Muscle layer of duodenum (tissue), 2 donors: ENCODE measurements at regions not wholly inside any gene's neighbourhood (a gene's known extent, or its start where the extent isn't known, plus 50 kb on each side); places are given as distances from the start of the nearest gene placed in this dataset.

ENCODE experiments used
- H3K27ac ChIP-seq: one replicate; pipeline ENCODE4 v1.7.0; 2013; ENCODE audit warnings: mild to moderate bottlenecking, low read length
- H3K27me3 ChIP-seq: one replicate; pipeline ENCODE4 v1.7.0; 2013; ENCODE audit warnings: low read depth, mild to moderate bottlenecking, control low read depth, low read length
- H3K36me3 ChIP-seq, 2 donors: one replicate each; pipeline ENCODE4 v1.7.0; 2013; ENCODE audit warnings: low read length in 2 of 2, control low read depth in 1 of 2, mild to moderate bottlenecking in 1 of 2; ENCODE audit not compliant: insufficient read depth in 2 of 2, control insufficient read depth in 1 of 2
- H3K4me1 ChIP-seq, 2 donors: one replicate each; pipeline ENCODE4 v1.7.0; 2013; ENCODE audit warnings: low read length in 2 of 2, mild to moderate bottlenecking in 2 of 2, control low read depth in 1 of 2, moderate library complexity in 1 of 2; ENCODE audit not compliant: insufficient read depth in 2 of 2, control insufficient read depth in 1 of 2
- H3K4me3 ChIP-seq, 2 donors: one replicate each; pipeline ENCODE4 v1.7.0; 2013; ENCODE audit warnings: low read length in 2 of 2, low read depth in 1 of 2, mild to moderate bottlenecking in 1 of 2
- H3K9me3 ChIP-seq, 2 donors: one replicate each; pipeline ENCODE4 v1.7.0; 2013; ENCODE audit warnings: low read length in 2 of 2, control low read depth in 1 of 2, mild to moderate bottlenecking in 1 of 2; ENCODE audit not compliant: control insufficient read depth in 1 of 2
- donor health status: healthy.

- Histone ChIP-seq H3K9me3 (no peaks in the 10 kb centered on the region), H3K4me1 (no peaks in the 10 kb centered on the region), H3K27ac (no peak overlapping the region), H3K36me3 (no peaks in the 10 kb centered on the region), H3K4me3 (no peak overlapping the region), H3K27me3 (no peaks in the 10 kb centered on the region)
These were observed 601.4 kb upstream of the MGMT start for GRCh38 chr10:128865436-128866195.

GRCh38 chr10:128866551-128866950 lies 600.5 kb upstream of the MGMT start:
- Histone ChIP-seq H3K9me3 (no peaks in the 10 kb centered on the region), H3K27me3 (no peaks in the 10 kb centered on the region), H3K27ac (no peak overlapping the region), H3K4me1 (no peaks in the 10 kb centered on the region), H3K36me3 (no peaks in the 10 kb centered on the region), H3K4me3 (no peak overlapping the region)

DNA sequence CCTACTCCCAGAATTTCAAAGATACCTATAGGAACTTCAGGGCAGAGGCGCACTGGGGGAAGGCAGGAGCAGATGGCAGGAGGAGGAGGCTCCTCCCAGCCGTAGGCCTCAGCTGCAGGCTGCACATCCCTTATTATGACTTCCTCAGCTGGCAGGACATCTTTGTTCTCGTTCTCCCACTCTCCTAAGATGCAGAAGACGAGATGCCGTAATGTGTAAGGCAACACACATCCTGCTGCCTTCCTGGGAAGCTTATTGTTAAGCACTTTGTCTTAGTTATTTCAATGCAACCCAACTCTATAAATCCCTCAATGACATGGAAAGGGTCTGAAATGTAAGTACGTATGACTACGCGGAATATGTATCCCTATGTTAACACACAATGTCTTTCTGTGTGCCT lies 599.8 kb upstream of the MGMT start:
- Histone ChIP-seq H3K36me3 (no peaks in the 10 kb centered on the region), H3K4me3 (no peak overlapping the region), H3K4me1 (no peaks in the 10 kb centered on the region), H3K9me3 (no peaks in the 10 kb centered on the region), H3K27me3 (no peaks in the 10 kb centered on the region), H3K27ac (no peak overlapping the region)

GRCh38 chr10:128867819-128868218 lies 599.2 kb upstream of the MGMT start:
- no peak overlapping the region for H3K27ac ChIP-seq
- no peaks in the 10 kb centered on the region for H3K9me3 ChIP-seq
- no peaks in the 10 kb centered on the region for H3K27me3 ChIP-seq

GRCh38 chr10:128868481-128868880 lies 598.6 kb upstream of the MGMT start:
- H3K27ac ChIP-seq, result no peak overlapping the region
- H3K9me3 ChIP-seq, result no peaks in the 10 kb centered on the region
- no peaks in the 10 kb centered on the region for H3K27me3 ChIP-seq
- H3K4me3 ChIP-seq, result no peak overlapping the region
- H3K4me1 ChIP-seq, result no peaks in the 10 kb centered on the region
- no peaks in the 10 kb centered on the region for H3K36me3 ChIP-seq

More at GRCh38 chr10:128867819-128868218, 599.2 kb upstream of the MGMT start:
- Histone ChIP-seq H3K4me3 (no peak overlapping the region), H3K4me1 (no peaks in the 10 kb centered on the region), H3K36me3 (no peaks in the 10 kb centered on the region)

DNA sequence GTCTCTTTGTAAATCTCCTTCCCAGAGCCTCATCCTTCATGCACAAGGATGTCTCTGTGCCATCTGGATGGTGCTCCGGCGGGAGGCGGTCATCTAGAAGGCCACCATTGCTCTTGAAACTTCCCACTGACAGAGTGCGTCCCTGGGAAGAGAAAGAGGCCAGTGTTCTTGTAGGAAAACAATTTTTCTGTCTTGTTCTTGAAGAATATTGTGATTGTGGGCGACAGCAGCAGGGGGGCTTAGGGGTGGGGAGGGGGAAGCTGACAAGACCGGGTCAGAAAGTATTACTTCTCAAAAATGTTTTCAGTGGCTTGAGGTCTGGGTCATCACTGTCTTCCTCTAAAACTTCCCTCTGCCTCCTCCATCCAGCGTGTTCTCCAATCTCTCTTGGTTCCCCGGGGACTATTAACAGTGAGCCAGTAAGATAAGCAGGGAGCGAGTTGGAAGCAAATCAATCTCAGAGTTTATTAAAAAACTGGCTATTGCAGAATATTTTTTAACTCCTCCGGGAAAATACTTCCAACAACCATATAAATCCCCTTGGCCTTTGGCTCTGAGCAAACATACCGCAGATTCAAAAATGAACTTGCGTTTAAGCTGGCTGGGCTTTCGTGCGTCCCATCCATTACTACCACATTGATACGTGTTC lies 597.8 kb upstream of the MGMT start:
- no peaks in the 10 kb centered on the region for H3K4me1 ChIP-seq
- H3K27me3 ChIP-seq, result no peaks in the 10 kb centered on the region
- H3K36me3 ChIP-seq, result no peaks in the 10 kb centered on the region
- no peak overlapping the region for H3K4me3 ChIP-seq
- H3K27ac ChIP-seq, result no peak overlapping the region
- H3K9me3 ChIP-seq, result no peaks in the 10 kb centered on the region

GRCh38 chr10:128870830-128871597 lies 596.0 kb upstream of the MGMT start:
- Histone ChIP-seq H3K27ac (no peak overlapping the region), H3K36me3 (no peaks in the 10 kb centered on the region), H3K27me3 (no peaks in the 10 kb centered on the region), H3K4me1 (no peaks in the 10 kb centered on the region), H3K9me3 (no peaks in the 10 kb centered on the region), H3K4me3 (no peak overlapping the region)

GRCh38 chr10:128871671-128872231 lies 595.3 kb upstream of the MGMT start:
- no peaks in the 10 kb centered on the region for H3K4me1 ChIP-seq
- no peaks in the 10 kb centered on the region for H3K27me3 ChIP-seq
- no peaks in the 10 kb centered on the region for H3K9me3 ChIP-seq
- H3K27ac ChIP-seq, result no peak overlapping the region
- no peak overlapping the region for H3K4me3 ChIP-seq
- H3K36me3 ChIP-seq, result no peaks in the 10 kb centered on the region

GRCh38 chr10:128873411-128874054 lies 593.5 kb upstream of the MGMT start:
- Histone ChIP-seq H3K36me3 (no peaks in the 10 kb centered on the region), H3K4me3 (no peak overlapping the region), H3K27ac (no peak overlapping the region), H3K4me1 (no peaks in the 10 kb centered on the region), H3K9me3 (no peaks in the 10 kb centered on the region), H3K27me3 (no peaks in the 10 kb centered on the region)

- Histone ChIP-seq H3K27me3 (no peaks in the 10 kb centered on the region), H3K4me1 (no peaks in the 10 kb centered on the region), H3K4me3 (no peak overlapping the region), H3K27ac (no peak overlapping the region), H3K9me3 (no peaks in the 10 kb centered on the region), H3K36me3 (no peaks in the 10 kb centered on the region)
These were observed 592.7 kb upstream of the MGMT start for GRCh38 chr10:128874331-128874730.
